HG03159 (cell line): ENCODE measurements at regions not wholly inside any gene's neighbourhood (a gene's known extent, or its start where the extent isn't known, plus 50 kb on each side); places are given as distances from the start of the nearest gene placed in this dataset.

Experiments used
- ATAC-seq: cut with Tn5 transposase; IDR thresholded peaks from one replicate; pipeline ENCODE4 v1.9.1; 2021; ENCODE audit warnings: mild to moderate bottlenecking, moderate library complexity; ENCODE audit not compliant: unreplicated experiment

DNA sequence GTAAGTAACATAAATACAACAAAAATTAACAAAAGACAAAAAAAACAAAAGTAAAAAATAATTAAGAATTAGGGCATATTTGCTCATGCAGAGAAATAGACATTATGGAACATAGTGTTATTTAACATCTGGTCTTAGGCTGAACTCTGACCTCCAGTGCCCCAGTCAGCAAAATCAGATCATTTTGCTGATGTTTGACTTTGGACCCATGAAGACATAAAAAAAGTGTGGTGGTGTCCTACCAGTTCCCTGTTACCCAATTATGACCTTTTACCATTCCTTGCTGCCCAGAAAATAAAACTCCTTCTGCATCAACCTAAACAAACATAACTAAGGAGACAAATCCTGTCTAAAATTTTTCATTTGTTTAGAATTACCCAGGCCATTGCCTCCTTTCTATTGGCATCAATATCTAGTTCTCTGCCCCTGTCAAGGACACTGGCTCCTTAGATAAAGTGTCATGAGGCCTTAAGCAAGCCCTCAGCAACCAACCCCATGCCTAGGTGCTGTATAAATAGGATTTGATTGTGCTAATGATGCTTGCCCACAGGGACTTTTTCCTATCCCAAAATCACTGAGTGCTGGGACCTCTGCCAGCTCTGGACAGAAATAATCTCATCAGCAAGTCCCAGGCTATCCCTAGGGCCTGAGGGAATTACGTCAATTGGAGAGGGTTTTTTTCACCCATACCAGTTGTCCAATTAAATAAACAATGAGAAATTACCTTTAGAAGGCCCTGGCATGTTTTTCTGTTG is 334.5 kb upstream of the UMPS start:
- ATAC-seq, result no peak

DNA sequence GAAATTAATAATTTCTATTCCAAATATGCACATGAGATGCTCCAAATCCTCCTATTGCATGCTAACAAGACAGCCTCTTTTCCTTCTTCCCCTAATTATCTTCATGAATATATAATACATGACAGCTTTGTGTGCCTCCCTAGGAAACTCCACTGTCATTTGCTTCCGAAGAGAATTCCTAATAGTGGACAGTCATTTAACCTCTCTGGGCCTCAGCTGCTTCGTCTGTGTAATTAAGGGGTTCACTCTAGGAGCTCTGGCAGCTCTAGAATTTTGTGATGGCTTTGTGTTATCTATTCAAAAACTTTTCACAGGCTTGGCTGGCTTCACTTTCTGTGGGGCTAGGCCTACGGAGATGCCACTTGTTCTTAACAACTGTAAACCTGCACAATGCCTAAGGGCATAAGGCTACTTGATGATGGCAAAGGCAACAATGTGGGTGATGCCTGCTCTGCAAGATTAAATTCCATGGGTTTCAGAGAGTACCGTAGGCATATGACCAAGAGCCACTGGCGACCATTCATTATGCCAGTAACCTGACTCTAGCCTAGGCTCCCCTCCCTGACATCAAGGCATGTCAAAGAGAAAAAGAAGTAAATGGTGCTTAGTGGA is 333.8 kb upstream of the UMPS start:
- ATAC-seq, result no peak

DNA sequence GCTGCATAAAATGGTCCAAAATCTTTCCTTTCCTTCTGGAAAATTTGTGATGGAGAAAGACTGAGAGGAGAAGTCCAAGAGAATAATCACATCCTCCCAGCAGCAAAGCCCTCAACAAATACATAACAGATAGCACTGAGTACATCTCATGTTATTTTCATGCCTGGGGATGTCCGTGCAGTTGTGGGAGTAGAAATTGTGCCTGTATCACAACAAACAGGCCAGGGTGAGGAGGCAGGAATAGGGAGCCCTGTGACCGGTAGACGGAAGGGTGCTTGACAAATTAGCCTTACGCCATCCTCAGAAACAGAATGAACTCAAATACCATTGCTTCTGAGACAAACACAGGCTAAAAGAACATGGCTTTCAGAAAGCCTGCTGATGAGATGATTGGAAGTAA is 333.2 kb upstream of the UMPS start:
- no peak for ATAC-seq

DNA sequence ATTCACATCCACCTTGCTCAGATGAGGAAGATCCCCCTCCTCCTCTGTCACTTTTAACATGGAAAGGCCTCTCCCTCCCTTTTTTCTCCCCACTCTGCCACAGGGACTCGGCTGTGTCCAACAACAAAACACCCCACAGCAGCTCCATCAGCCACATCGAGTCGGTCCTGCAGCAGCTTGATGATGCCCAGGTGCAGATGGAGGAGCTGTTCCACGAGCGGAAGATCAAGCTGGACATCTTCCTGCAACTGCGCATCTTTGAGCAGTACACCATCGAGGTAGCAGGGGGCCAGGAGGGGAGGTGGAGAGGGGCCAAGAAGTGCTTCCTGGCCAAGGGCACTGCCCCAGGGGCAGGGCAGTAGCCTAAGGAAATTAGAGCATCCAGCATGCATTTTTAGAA is 331.7 kb upstream of the UMPS start:
- no peak for ATAC-seq

DNA sequence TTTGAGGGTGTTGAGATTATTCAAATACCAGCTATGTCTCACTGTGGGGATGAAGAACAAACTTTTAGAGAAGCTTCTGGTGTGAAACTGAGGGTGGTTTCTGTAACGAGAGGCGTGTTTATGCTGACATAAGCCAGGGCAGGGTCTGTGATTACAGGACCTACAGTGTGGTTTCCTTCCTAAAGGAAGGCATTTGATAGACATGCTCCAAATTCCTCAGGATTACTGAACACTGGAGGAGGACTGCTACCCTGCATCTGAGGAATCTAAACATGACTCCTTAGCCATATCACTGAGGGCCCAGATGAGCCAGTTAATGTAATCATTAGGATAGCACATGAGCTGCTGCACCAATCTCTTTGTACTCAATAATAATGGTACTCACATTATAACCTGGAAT is 328.4 kb upstream of the UMPS start:
- no peak for ATAC-seq

GRCh38 chr3:124402791-124403190 is 327.5 kb upstream of the UMPS start:
- no peak for ATAC-seq

GRCh38 chr3:124404621-124405020 is 325.6 kb upstream of the UMPS start:
- no peak for ATAC-seq

- ATAC-seq, result no peak
Observed at GRCh38 chr3:124407260-124407659, 323.0 kb upstream of the UMPS start.

- no peak for ATAC-seq
Observed at GRCh38 chr3:124409650-124410275, 320.5 kb upstream of the UMPS start.

DNA sequence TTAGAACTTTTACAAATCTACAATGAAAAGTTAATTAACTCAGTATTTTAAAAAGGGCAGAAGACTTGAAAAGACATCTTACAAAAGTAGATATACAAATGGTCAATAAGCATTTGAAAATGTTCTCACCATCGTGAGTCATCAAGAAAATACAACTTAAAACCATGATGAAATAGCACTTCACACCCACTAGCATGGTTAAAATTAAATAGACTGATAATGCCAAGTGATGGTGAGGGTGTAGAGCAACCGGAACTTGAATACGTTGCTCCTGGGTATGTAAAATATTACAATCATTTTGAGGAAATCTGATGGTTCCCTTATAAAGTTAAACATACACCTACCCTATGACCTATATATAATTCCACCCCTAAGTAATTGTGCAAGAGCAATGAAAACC is 319.8 kb upstream of the UMPS start:
- ATAC-seq, result no peak

DNA sequence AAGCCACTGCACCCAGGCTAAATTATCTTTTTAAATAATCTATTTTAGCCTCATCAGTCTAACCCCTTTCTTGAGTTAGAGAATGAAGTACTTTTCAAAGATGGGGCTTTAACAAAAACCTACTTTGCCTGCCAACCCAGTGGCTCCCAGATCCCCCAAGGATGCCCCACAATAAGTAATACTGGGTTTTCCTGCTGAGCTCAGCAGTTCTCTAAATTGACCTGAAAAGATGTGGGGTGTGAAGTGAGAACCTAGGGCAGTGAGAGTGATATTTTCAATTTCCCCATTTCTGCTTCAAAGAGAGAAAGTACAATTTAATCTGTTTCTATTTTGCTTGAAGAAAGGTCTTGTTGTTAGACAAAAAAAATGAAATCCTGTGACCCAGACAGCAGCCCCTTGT is 318.5 kb upstream of the UMPS start:
- ATAC-seq, result no peak

- no peak for ATAC-seq
Observed at GRCh38 chr3:124412644-124413043, 317.6 kb upstream of the UMPS start.

- no peak for ATAC-seq
Observed at GRCh38 chr3:124413393-124413792, 316.9 kb upstream of the UMPS start.

- ATAC-seq, result no peak
Observed at GRCh38 chr3:124413989-124414598, 316.2 kb upstream of the UMPS start.

DNA sequence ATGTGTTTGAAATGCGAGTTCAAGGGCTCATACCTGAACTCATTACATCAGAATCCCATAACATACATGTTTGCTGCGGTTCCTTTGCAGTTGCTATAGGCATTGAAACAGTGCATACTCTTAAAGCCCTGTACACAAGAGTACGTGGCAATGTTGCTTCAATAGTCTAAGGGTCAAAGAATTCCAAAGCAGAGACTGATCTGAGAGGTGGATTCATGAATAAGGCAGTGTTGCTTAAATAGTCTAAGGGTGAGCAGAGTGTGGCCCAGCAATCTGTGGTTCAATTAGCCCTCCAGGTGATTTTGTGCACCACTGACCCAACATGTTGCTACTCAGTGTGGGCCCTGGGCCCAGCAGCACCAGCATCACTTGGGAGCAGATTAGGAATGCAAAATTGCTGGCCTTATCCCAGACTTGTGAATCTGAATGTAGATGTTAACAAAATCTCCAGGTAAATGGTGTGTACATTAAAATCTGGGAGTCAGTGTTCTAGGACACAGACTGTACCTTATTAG is 314.7 kb upstream of the UMPS start:
- no peak for ATAC-seq

DNA sequence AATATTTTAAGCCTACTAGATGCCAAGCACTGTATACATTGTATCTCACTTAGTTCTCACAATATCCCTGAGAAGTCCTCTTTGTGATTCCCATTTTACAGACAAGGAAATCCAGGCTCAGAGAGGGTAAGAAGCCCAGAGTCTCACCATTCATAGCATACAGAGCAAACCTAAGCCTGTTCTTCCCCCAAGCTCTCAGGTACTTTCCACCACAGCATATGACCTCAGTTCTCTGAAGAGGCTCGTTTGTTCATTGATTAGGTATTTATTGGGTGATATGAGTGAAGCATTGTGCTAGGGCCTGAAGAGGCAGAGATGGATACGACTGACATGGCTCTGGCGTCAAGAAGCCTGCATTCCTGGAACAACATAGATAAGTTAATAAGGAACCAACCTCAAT is 310.9 kb upstream of the UMPS start:
- ATAC-seq, result no peak

- no peak for ATAC-seq
Observed at GRCh38 chr3:124420392-124420791, 309.9 kb upstream of the UMPS start.

DNA sequence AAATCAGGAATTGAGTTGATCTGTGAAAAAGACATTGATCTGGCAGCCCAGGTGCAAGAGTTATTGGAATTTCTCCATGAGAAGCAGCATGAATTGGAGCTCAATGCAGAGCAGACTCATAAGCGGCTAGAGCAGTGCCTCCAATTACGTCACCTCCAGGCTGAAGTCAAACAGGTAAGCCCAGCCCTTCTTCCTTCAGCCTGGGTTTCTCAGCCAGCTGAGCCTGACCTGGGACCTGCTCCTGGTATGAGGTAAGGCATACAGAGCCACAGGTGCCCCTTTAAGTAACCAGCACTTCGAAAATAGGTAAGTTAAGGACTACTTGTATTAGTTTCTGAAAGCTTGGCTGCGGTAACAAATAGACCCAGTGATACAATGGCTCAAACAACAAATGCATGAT is 307.4 kb upstream of the UMPS start:
- no peak for ATAC-seq

DNA sequence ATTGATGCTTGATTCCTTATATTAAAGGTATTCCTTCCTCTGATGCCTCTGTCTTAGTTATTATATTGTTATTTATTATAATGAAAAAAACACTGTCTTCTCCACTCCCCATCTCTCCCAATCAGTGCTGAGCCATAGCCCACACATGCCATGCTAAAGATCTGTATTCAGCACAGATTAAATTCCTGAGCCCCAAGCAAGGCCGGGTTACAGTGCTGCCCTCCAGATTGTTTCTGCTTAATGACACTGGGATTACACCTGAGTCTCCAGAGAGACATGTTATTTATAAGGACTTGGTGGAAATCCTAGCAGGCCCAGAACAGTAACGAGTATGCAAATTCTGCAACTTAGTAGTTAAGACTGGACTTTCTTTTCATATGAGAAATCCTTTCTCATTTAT is 305.9 kb upstream of the UMPS start:
- ATAC-seq, result no peak

DNA sequence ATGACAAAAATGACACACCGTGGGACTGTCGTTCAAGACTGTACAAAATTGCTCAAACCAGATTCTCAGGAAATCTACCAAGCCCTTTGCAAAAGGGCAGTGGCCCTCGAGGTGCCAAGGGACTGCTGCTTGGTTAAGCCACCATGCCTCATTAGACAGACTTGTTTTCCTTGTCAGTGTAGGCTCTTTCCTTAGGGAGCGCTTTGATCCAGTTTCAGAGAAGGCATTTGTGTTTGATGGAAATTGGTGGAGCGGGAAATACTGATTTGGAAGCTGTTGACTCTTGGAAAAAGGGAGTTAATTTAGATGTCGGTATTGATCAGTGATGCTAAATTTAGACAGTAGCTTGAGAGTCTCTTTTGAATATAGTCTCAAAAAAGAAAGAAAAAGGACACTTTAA is 304.3 kb upstream of the UMPS start:
- no peak for ATAC-seq

DNA sequence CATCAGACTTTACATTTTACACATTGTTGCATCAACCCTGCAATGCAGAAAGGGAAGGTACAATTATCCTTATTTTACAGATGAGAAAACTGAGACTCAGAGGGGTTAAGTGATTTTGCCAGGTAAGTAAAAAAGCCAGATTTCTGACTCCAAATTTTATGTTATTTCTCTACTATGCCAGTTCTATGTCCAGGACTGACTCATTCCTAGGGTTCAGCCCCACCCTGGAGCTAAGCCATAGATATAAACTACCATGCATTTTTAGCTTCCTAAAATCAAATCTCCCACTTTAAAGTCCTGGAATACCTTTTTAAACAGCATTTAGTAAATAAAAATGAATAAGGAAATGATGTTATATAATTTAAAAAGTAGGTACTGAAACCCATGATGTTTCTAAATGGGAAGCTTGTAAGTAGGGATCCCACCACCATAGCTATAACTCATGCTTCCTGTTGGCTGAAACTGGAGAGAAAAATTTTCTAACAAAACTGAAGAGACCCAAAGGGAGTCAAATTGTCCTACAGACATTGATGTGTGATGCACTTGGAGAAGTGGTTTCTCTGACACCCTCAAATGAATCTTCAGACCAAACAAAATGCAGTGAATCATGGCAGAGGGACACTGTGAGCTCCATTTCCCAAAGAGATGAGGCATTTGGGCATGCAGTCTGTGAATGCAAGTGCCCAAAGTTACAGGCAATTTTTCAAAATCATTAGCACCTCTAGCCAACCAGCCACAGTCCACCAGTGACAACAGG is 301.7 kb upstream of the UMPS start:
- no peak for ATAC-seq
